ENCODE measurements at regions not wholly inside any gene's neighbourhood (a gene's known extent, or its start where the extent isn't known, plus 50 kb on each side); places are given as distances from the start of the nearest gene placed in this dataset.

DNA sequence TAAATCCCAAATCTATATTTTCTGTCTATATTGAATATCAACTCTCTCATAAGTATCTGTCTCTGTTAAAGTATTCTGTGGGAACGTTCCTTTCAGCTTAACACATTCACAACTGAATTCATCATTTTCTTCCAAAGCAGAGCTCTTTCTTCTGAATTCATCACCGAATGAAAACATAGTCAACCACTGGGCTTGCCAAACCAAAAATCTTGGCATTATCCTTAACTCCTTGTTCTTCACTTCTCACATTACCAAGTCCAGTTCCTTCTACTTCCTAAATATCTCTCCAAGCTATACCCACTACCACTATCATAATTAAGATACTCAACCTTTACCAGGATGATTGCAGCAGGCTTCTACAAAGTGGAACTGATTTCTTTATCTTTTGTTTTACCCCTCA is 559.8 kb downstream of the MAT2B start:
- TF ChIP-seq POLR2AphosphoS5 (IDR thresholded peaks at IDR 0.05) = no peak
- TF ChIP-seq CTCF (IDR thresholded peaks at IDR 0.05; ENCODE audit: poor library complexity, severe bottlenecking) = no peak
- no peak for TF ChIP-seq EP300 (conservative IDR thresholded peaks at IDR 0.05; ENCODE audit: poor library complexity, severe bottlenecking)
- TF ChIP-seq, protein P1, sequence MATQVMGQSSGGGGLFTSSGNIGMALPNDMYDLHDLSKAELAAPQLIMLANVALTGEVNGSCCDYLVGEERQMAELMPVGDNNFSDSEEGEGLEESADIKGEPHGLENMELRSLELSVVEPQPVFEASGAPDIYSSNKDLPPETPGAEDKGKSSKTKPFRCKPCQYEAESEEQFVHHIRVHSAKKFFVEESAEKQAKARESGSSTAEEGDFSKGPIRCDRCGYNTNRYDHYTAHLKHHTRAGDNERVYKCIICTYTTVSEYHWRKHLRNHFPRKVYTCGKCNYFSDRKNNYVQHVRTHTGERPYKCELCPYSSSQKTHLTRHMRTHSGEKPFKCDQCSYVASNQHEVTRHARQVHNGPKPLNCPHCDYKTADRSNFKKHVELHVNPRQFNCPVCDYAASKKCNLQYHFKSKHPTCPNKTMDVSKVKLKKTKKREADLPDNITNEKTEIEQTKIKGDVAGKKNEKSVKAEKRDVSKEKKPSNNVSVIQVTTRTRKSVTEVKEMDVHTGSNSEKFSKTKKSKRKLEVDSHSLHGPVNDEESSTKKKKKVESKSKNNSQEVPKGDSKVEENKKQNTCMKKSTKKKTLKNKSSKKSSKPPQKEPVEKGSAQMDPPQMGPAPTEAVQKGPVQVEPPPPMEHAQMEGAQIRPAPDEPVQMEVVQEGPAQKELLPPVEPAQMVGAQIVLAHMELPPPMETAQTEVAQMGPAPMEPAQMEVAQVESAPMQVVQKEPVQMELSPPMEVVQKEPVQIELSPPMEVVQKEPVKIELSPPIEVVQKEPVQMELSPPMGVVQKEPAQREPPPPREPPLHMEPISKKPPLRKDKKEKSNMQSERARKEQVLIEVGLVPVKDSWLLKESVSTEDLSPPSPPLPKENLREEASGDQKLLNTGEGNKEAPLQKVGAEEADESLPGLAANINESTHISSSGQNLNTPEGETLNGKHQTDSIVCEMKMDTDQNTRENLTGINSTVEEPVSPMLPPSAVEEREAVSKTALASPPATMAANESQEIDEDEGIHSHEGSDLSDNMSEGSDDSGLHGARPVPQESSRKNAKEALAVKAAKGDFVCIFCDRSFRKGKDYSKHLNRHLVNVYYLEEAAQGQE (IDR thresholded peaks at IDR 0.05; ENCODE audit: borderline replicate concordance) = no peak
- no peak for TF ChIP-seq MXI1 (conservative IDR thresholded peaks at IDR 0.05; ENCODE audit: poor library complexity, severe bottlenecking)
- TF ChIP-seq EZH2 (IDR thresholded peaks at IDR 0.05; ENCODE audit: borderline replicate concordance, insufficient read depth, low read length, poor library complexity, severe bottlenecking) = no peak
- TF ChIP-seq RAD21 (conservative IDR thresholded peaks at IDR 0.05) = no peak
- no peak for TF ChIP-seq SMC3 (conservative IDR thresholded peaks at IDR 0.05; ENCODE audit: poor library complexity)
